GM12878 (cell line): ENCODE measurements at regions not wholly inside any gene's neighbourhood (a gene's known extent, or its start where the extent isn't known, plus 50 kb on each side); places are given as distances from the start of the nearest gene placed in this dataset.

Source experiments
- ATAC-seq: fragments of 200-7000 bp; cut with Tn5 transposase; 3 replicates; pipeline ENCODE4 v1.9.1; 2020; ENCODE audit warnings: mild to moderate bottlenecking, moderate library complexity
- BruUV-seq: library from RNA; stranded (reverse); fragments of 400-500 nt; replicated peaks from 2 replicates; lab custom pipeline; 2021; lab: Mats Ljungman, UMichigan
- CTCF ChIA-PET: fragments of 300-600 bp; sonication (Branson Sonifier 250); formaldehyde crosslinking; extraction: SDS; loops from one replicate; lab custom pipeline; 2021; ENCODE audit warnings: inconsistent platforms; lab: Yijun Ruan, JAX
- POLR2A ChIA-PET: fragments of 350-600 bp; formaldehyde crosslinking; extraction: SDS; loops from one replicate; lab custom pipeline; 2021; ENCODE audit warnings: inconsistent platforms; lab: Charles Lee
- RAD21 ChIA-PET: fragments of 300-600 bp; sonication (Branson Sonifier 250); formaldehyde crosslinking; loops from one replicate; lab custom pipeline; 2023; ENCODE audit warnings: antibody characterized with exemption; ENCODE audit not compliant: unreplicated experiment; lab: Charles Lee
- SMC1A ChIA-PET: fragments of 300-600 bp; sonication (Branson Sonifier 250); formaldehyde crosslinking; loops from one replicate; lab custom pipeline; 2023; ENCODE audit not compliant: unreplicated experiment, uncharacterized antibody; lab: Charles Lee
- DNase-seq: peaks from one replicate; pipeline ENCODE4 v3.0.0-alpha.2; 2011; ENCODE audit warnings: low read depth, low spot score
- FAIRE-seq: peaks from 3 replicates; lab custom pipeline; 2011; peaks lifted over from hg19 to GRCh38; lab: Jason Lieb, UNC
- H2AFZ ChIP-seq: 2 replicates; pipeline ENCODE4 v1.6.0; 2011; ENCODE audit warnings: low read depth, low read length, control low read depth; ENCODE audit not compliant: control insufficient read depth
- H3K27ac ChIP-seq: 2 replicates; pipeline ENCODE4 v1.5.1; 2011; ENCODE audit warnings: control low read depth; ENCODE audit not compliant: control insufficient read depth, insufficient read depth
- H3K27me3 ChIP-seq, 2 experiments: replicated peaks in 1 of 2; 2 replicates each; pipeline versions ENCODE4 v1.6.0 to v1.6.1; 2011; ENCODE audit warnings: low read length in 1 of 2; ENCODE audit not compliant: control insufficient read depth in 2 of 2, insufficient read depth in 2 of 2
- H3K36me3 ChIP-seq, 2 experiments: 2 replicates each; pipeline ENCODE4 v1.5.1; 2011; ENCODE audit warnings: low read length in 1 of 2; ENCODE audit not compliant: control insufficient read depth in 2 of 2, insufficient read depth in 2 of 2
- H3K4me1 ChIP-seq: 2 replicates; pipeline ENCODE4 v1.6.1; 2011; ENCODE audit warnings: mild to moderate bottlenecking, low read length, moderate library complexity, mixed read lengths; ENCODE audit not compliant: control insufficient read depth, insufficient read depth
- H3K4me2 ChIP-seq: 2 replicates; pipeline ENCODE4 v1.6.0; 2011; ENCODE audit warnings: control low read depth; ENCODE audit not compliant: control insufficient read depth, insufficient read depth
- H3K4me3 ChIP-seq: fragments of 200-600 bp; sonication (generic); 2 replicates; pipeline ENCODE4 v1.5.1; 2016
- H3K79me2 ChIP-seq: 2 replicates; pipeline ENCODE4 v1.6.0; 2011; ENCODE audit warnings: low read length; ENCODE audit not compliant: control insufficient read depth, insufficient read depth
- H3K9ac ChIP-seq: 2 replicates; pipeline ENCODE4 v1.8.0; 2011; ENCODE audit warnings: low read length, control low read depth, mixed read lengths; ENCODE audit not compliant: control insufficient read depth, insufficient read depth
- H3K9me3 ChIP-seq: replicated peaks from 3 replicates; pipeline ENCODE4 v1.5.1; 2011; ENCODE audit warnings: mild to moderate bottlenecking, low read length; ENCODE audit not compliant: control insufficient read depth, insufficient read depth
- H4K20me1 ChIP-seq: 2 replicates; pipeline ENCODE4 v1.6.0; 2011; ENCODE audit not compliant: control insufficient read depth, insufficient read depth
- BMI1 ChIP-seq: fragments of 450-650 bp; IDR thresholded peaks from 2 replicates; pipeline ENCODE4 v1.6.1; 2016; ENCODE audit warnings: mild to moderate bottlenecking, moderate library complexity, borderline replicate concordance
- GATAD2B ChIP-seq: fragments of 450-650 bp; conservative IDR thresholded peaks from 2 replicates; pipeline ENCODE4 v1.6.1; 2017; ENCODE audit warnings: low read depth, mild to moderate bottlenecking, moderate library complexity
- KLF5 ChIP-seq: fragments of 450-650 bp; IDR thresholded peaks from 2 replicates; pipeline ENCODE4 v1.6.1; 2014; ENCODE audit warnings: mild to moderate bottlenecking; ENCODE audit not compliant: partially characterized antibody
- MTA2 ChIP-seq: fragments of 450-650 bp; IDR thresholded peaks from 2 replicates; pipeline ENCODE4 v1.6.1; 2016; ENCODE audit warnings: low read depth, mild to moderate bottlenecking, moderate library complexity
- MXI1 ChIP-seq: fragments of 150-350 bp; IDR thresholded peaks from 2 replicates; pipeline ENCODE4 v1.6.1; 2011; ENCODE audit warnings: low read depth, mild to moderate bottlenecking, inconsistent platforms, low read length, improper control_type of control experiment
- SMC3 ChIP-seq: IDR thresholded peaks from 2 replicates; pipeline ENCODE4 v1.6.1; 2011; ENCODE audit warnings: low read length, improper control_type of control experiment, borderline replicate concordance
- TARDBP ChIP-seq: IDR thresholded peaks from 2 replicates; pipeline ENCODE4 v1.6.1; 2016; ENCODE audit warnings: borderline replicate concordance
- ZNF217 ChIP-seq: fragments of 450-650 bp; IDR thresholded peaks from 2 replicates; pipeline ENCODE4 v1.6.1; 2017; ENCODE audit warnings: antibody characterized with exemption, mild to moderate bottlenecking
- ZNF274 ChIP-seq: IDR thresholded peaks from one replicate; pipeline ENCODE4 v1.8.0; 2011; ENCODE audit not compliant: insufficient read length, insufficient read depth
- ZSCAN29 ChIP-seq: fragments of 450-650 bp; IDR thresholded peaks from 2 replicates; pipeline ENCODE4 v1.6.1; 2017; ENCODE audit warnings: mild to moderate bottlenecking, moderate library complexity
- WGBS: methylation state at CpG from one replicate; pipeline ENCODE4 v1.1.6; 2016; ENCODE audit warnings: low lambda C conversion rate; ENCODE audit not compliant: insufficient replicate concordance, insufficient coverage; ENCODE audit errors: missing lambda C conversion rate; 5-methylcytosine and 5-hydroxymethylcytosine counted together
- in situ Hi-C: fragments of 300-500 bp; cut with MboI; formaldehyde crosslinking; loops from 9 replicates; pipeline ENCODE4 v1.14.3; 2018; ENCODE audit warnings: mixed read lengths
- intact Hi-C: fragments of 100-400 bp; cut with micrococcal nuclease; formaldehyde crosslinking; loops from one replicate; pipeline ENCODE4 v1.14.2; 2022; ENCODE audit not compliant: unreplicated experiment
- TF ChIP-seq, protein P1 (sequence below): IDR thresholded peaks from 2 replicates; pipeline ENCODE4 v1.6.1; 2011; ENCODE audit warnings: borderline replicate concordance, low read depth, mild to moderate bottlenecking, moderate library complexity, mixed read lengths, low read length; ENCODE audit not compliant: insufficient read depth; ENCODE audit errors: extremely low read length
- TF ChIP-seq, protein P2 (sequence below): fragments of 450-650 bp; IDR thresholded peaks from 2 replicates; pipeline ENCODE4 v1.6.1; 2016; ENCODE audit warnings: mild to moderate bottlenecking, moderate library complexity, borderline replicate concordance

DNA sequence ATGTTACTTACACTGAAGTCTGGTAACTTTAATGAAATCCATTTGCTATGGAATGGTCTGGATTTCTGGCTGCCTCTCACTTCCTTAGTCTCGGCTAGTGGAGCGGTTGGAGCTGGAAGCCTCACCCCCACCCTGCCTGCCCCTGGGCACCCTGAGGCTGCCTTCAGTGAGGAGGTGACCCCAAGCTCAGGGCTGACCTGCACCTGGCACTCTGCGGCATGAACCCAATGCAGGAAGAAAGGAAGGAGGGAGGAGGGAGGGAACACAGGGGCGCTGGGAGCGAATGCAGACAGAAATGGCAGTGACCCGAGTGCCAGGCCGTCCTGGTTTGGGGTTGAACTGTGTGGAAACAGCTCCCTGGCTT lies 353.1 kb downstream of the TMEM121 start:
- ChIA-PET POLR2A (no interaction called here), CTCF (no interaction called here), RAD21 (no interaction called here), SMC1A (no interaction called here)
- TF ChIP-seq ZNF217 (no peak), ZNF274 (no peak), MXI1 (no peak), KLF5 (no peak)
- intact Hi-C loops = no loop called here
- no CpG with 5 or more reads among the region's 7 CpGs for WGBS
- no peaks in the 10 kb centered on the region for H3K9me3 ChIP-seq
- H3K27me3 ChIP-seq = no peaks in the 10 kb centered on the region
- H2AFZ ChIP-seq = no peak overlapping the region
- no peak overlapping the region for H3K27ac ChIP-seq
- H3K4me2 ChIP-seq = no peak overlapping the region
- no peak for FAIRE-seq
- H3K9ac ChIP-seq = no peak overlapping the region
- BruUV-seq = no TSS peak
- in situ Hi-C loops = no loop called here
- H3K4me3 ChIP-seq = no peak overlapping the region
- no peak for DNase-seq
- ATAC-seq = no peak
- no peaks in the 10 kb centered on the region for H3K36me3 ChIP-seq
- no peaks in the 10 kb centered on the region for H3K79me2 ChIP-seq
- no peaks in the 10 kb centered on the region for H4K20me1 ChIP-seq
- no peaks in the 10 kb centered on the region for H3K4me1 ChIP-seq

DNA sequence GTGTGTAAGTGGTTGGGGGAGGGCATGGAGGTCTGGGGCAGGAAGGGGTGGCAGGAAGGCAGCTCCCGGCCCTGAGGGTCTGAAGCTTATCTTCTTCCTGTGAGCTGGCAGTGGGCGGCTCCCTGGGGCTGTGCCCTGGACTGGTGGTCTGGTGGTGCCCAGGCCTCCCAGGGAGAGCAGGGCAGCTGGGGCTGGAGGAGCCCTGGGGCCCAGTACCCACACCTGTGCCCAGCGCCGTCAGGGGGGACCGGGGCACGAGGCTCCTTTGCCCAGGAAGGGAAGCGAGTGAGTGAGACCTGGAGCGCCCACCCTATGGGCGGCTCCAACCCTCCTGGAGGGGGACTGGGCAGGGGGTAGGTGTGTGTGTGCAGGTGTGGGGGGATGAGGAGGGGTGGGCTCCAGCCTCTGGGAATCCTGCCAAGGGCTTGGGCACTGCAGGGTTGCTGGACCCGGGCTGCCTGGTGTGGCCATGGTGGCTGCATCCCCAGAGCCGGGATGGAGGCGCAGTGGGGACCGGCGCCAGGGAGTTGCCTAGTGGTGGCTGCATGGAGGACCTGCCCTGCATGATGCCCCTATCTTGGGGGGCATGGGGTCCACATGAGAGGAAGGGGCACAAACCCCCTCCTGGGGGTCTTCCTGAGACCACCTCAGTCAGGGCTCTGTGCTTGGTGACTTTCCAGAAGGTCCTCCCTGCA lies 353.6 kb downstream of the TMEM121 start:
- FAIRE-seq = no peak
- H2AFZ ChIP-seq = no peak overlapping the region
- no CpG with 5 or more reads among the region's 14 CpGs for WGBS
- H4K20me1 ChIP-seq = no peaks in the 10 kb centered on the region
- no peak for TF ChIP-seq SMC3
- TF ChIP-seq ZSCAN29 = no peak
- TF ChIP-seq, protein P1, sequence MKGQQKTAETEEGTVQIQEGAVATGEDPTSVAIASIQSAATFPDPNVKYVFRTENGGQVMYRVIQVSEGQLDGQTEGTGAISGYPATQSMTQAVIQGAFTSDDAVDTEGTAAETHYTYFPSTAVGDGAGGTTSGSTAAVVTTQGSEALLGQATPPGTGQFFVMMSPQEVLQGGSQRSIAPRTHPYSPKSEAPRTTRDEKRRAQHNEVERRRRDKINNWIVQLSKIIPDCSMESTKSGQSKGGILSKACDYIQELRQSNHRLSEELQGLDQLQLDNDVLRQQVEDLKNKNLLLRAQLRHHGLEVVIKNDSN = no peak
- TF ChIP-seq, protein P2, sequence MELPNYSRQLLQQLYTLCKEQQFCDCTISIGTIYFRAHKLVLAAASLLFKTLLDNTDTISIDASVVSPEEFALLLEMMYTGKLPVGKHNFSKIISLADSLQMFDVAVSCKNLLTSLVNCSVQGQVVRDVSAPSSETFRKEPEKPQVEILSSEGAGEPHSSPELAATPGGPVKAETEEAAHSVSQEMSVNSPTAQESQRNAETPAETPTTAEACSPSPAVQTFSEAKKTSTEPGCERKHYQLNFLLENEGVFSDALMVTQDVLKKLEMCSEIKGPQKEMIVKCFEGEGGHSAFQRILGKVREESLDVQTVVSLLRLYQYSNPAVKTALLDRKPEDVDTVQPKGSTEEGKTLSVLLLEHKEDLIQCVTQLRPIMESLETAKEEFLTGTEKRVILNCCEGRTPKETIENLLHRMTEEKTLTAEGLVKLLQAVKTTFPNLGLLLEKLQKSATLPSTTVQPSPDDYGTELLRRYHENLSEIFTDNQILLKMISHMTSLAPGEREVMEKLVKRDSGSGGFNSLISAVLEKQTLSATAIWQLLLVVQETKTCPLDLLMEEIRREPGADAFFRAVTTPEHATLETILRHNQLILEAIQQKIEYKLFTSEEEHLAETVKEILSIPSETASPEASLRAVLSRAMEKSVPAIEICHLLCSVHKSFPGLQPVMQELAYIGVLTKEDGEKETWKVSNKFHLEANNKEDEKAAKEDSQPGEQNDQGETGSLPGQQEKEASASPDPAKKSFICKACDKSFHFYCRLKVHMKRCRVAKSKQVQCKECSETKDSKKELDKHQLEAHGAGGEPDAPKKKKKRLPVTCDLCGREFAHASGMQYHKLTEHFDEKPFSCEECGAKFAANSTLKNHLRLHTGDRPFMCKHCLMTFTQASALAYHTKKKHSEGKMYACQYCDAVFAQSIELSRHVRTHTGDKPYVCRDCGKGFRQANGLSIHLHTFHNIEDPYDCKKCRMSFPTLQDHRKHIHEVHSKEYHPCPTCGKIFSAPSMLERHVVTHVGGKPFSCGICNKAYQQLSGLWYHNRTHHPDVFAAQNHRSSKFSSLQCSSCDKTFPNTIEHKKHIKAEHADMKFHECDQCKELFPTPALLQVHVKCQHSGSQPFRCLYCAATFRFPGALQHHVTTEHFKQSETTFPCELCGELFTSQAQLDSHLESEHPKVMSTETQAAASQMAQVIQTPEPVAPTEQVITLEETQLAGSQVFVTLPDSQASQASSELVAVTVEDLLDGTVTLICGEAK = no peak
- TF ChIP-seq GATAD2B = no peak
- no peak for TF ChIP-seq TARDBP
- no peak for TF ChIP-seq BMI1
- no peak for TF ChIP-seq MTA2
- no peak overlapping the region for H3K4me2 ChIP-seq
- RAD21 ChIA-PET = no interaction called here
- no TSS peak for BruUV-seq
- H3K27ac ChIP-seq = no peak overlapping the region
- SMC1A ChIA-PET = no interaction called here
- no peak for DNase-seq
- H3K9ac ChIP-seq = no peak overlapping the region
- intact Hi-C loops (no loop called here), in situ Hi-C loops (no loop called here)
- no peaks in the 10 kb centered on the region for H3K79me2 ChIP-seq
- H3K4me1 ChIP-seq = no peaks in the 10 kb centered on the region
- H3K9me3 ChIP-seq = no peaks in the 10 kb centered on the region
- no peaks in the 10 kb centered on the region for H3K27me3 ChIP-seq
- CTCF ChIA-PET = no interaction called here
- no peaks in the 10 kb centered on the region for H3K36me3 ChIP-seq
- no peak overlapping the region for H3K4me3 ChIP-seq
- POLR2A ChIA-PET = no interaction called here
- ATAC-seq = no peak
